ENCODE measurements at regions not wholly inside any gene's neighbourhood (a gene's known extent, or its start where the extent isn't known, plus 50 kb on each side); places are given as distances from the start of the nearest gene placed in this dataset.
"Not testable (repeated sequence)": the region's sequence is repeated elsewhere in the genome, so short reads cannot be mapped to it uniquely, and the experiment has no call there.

DNA sequence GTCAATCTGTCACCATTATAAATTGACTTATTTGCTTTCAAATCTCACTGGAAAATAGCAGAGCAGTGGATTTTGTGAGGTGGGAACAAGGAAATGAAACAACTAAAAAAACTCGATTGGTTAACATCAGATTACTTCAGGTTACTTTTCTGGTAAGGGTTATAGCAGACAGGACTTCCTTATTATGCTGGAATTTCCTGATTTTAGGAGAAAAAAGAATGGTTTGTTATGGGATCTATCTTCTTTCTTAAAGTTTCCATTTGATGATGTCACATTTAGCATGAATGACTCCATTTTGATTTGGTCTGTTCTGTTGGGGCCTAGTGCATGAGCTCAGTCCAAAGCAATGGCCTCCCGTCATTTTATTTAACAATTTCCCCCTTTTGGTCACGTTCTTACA is 210.6 kb downstream of the KCNJ2 start:
- Histone ChIP-seq H3K27me3 (ENCODE audit: insufficient read depth, poor library complexity, severe bottlenecking) (no peaks in the 10 kb centered on the region), H3K4me3 (replicated peaks; ENCODE audit: insufficient read depth, low read length) (no peak overlapping the region), H3K27ac (replicated peaks) (no peak overlapping the region)
- no peak for DNase-seq (ENCODE audit: low read depth in 1 of 2, low spot score in 1 of 2)
- TF ChIP-seq SPI1 (IDR thresholded peaks at IDR 0.05; ENCODE audit: borderline replicate concordance, low read depth) (no peak), GABPA (IDR thresholded peaks at IDR 0.05; ENCODE audit: low read depth) (no peak), POLR2AphosphoS5 (IDR thresholded peaks at IDR 0.05; ENCODE audit: low read depth) (no peak), CTCF (IDR thresholded peaks at IDR 0.05; ENCODE audit: insufficient read depth, low read length) (no peak)
- TF ChIP-seq, protein P1, sequence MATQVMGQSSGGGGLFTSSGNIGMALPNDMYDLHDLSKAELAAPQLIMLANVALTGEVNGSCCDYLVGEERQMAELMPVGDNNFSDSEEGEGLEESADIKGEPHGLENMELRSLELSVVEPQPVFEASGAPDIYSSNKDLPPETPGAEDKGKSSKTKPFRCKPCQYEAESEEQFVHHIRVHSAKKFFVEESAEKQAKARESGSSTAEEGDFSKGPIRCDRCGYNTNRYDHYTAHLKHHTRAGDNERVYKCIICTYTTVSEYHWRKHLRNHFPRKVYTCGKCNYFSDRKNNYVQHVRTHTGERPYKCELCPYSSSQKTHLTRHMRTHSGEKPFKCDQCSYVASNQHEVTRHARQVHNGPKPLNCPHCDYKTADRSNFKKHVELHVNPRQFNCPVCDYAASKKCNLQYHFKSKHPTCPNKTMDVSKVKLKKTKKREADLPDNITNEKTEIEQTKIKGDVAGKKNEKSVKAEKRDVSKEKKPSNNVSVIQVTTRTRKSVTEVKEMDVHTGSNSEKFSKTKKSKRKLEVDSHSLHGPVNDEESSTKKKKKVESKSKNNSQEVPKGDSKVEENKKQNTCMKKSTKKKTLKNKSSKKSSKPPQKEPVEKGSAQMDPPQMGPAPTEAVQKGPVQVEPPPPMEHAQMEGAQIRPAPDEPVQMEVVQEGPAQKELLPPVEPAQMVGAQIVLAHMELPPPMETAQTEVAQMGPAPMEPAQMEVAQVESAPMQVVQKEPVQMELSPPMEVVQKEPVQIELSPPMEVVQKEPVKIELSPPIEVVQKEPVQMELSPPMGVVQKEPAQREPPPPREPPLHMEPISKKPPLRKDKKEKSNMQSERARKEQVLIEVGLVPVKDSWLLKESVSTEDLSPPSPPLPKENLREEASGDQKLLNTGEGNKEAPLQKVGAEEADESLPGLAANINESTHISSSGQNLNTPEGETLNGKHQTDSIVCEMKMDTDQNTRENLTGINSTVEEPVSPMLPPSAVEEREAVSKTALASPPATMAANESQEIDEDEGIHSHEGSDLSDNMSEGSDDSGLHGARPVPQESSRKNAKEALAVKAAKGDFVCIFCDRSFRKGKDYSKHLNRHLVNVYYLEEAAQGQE (IDR thresholded peaks at IDR 0.05; ENCODE audit: insufficient replicate concordance, low read depth), result no peak

DNA sequence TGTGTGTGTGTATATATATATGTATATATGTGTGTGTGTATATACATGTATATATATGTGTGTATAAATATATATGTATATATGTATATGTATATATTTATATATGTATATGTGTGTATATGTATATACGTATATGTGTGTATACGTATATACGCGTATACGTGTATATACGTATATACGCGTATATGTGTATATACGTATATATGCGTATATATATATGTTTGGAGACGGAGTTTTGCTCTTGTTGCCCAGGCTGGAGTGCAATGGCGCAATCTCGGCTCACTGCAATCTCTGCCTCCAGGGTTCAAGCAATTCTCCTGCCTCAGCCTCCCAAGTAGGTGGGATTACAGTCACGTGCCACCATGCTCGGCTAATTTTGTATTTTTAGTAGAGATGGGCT is 212.6 kb downstream of the KCNJ2 start:
- H3K4me3 ChIP-seq (replicated peaks; ENCODE audit: insufficient read depth, low read length), result not testable (repeated sequence)

GRCh38 chr17:70388326-70388725 is 219.0 kb downstream of the KCNJ2 start:
- no peak for DNase-seq (ENCODE audit: low read depth in 1 of 2, low spot score in 1 of 2)
- Histone ChIP-seq H3K27ac (replicated peaks) (no peak overlapping the region), H3K27me3 (ENCODE audit: insufficient read depth, poor library complexity, severe bottlenecking) (no peaks in the 10 kb centered on the region), H3K4me3 (replicated peaks; ENCODE audit: insufficient read depth, low read length) (no peak overlapping the region)
- TF ChIP-seq POLR2AphosphoS5 (IDR thresholded peaks at IDR 0.05; ENCODE audit: low read depth), result no peak
- no peak for TF ChIP-seq CTCF (IDR thresholded peaks at IDR 0.05; ENCODE audit: insufficient read depth, low read length)
- no peak for TF ChIP-seq SPI1 (IDR thresholded peaks at IDR 0.05; ENCODE audit: borderline replicate concordance, low read depth)
- no peak for TF ChIP-seq GABPA (IDR thresholded peaks at IDR 0.05; ENCODE audit: low read depth)
- TF ChIP-seq, protein P1 (IDR thresholded peaks at IDR 0.05; ENCODE audit: insufficient replicate concordance, low read depth), result no peak

More for the DNA sequence above, 212.6 kb downstream of the KCNJ2 start:
- DNase-seq (ENCODE audit: low read depth in 1 of 2, low spot score in 1 of 2); H3K27me3 ChIP-seq (ENCODE audit: insufficient read depth, poor library complexity, severe bottlenecking); H3K27ac ChIP-seq (replicated peaks): not testable (repeated sequence)

GRCh38 chr17:70389232-70389757 is 220.0 kb downstream of the KCNJ2 start:
- not testable (repeated sequence) for H3K27me3 ChIP-seq (ENCODE audit: insufficient read depth, poor library complexity, severe bottlenecking); H3K4me3 ChIP-seq (replicated peaks; ENCODE audit: insufficient read depth, low read length); H3K27ac ChIP-seq (replicated peaks); DNase-seq (ENCODE audit: low read depth in 1 of 2, low spot score in 1 of 2)

- H3K27me3 ChIP-seq (ENCODE audit: insufficient read depth, poor library complexity, severe bottlenecking), result no peaks in the 10 kb centered on the region
- H3K27ac ChIP-seq (replicated peaks), result no peak overlapping the region
- DNase-seq (ENCODE audit: low read depth in 1 of 2, low spot score in 1 of 2), result no peak
- H3K4me3 ChIP-seq (replicated peaks; ENCODE audit: insufficient read depth, low read length), result no peak overlapping the region
- no peak for TF ChIP-seq POLR2AphosphoS5 (IDR thresholded peaks at IDR 0.05; ENCODE audit: low read depth)
- no peak for TF ChIP-seq CTCF (IDR thresholded peaks at IDR 0.05; ENCODE audit: insufficient read depth, low read length)
- TF ChIP-seq GABPA (IDR thresholded peaks at IDR 0.05; ENCODE audit: low read depth), result no peak
Observed at GRCh38 chr17:70390049-70390448, 220.7 kb downstream of the KCNJ2 start.

Measured in HL-60 (cell line).